ENCODE measurements at regions not wholly inside any gene's neighbourhood (a gene's known extent, or its start where the extent isn't known, plus 50 kb on each side); places are given as distances from the start of the nearest gene placed in this dataset.

DNA sequence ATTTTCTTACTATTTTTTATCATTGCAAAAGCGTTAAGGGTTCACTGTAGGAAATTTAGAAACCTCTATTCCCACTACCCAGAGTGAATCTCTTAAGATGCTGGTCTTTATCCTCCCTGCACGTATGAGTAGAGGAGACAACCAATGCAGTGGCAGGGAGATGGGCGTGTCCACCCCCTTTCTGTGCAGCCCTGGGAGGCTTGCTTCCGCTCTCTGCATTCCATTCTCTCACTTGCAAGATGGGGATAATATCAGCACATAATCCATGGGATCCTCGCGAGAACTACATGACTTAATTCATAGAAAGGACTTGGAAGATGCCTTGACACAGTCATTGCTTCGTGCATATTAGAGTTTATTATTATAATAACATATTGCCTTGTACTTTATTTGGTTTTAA is 196.2 kb downstream of the KLF6 start:
- H3K4me3 ChIP-seq (ENCODE audit: low read depth, low read length) = no peak overlapping the region
- TF ChIP-seq, protein P1, sequence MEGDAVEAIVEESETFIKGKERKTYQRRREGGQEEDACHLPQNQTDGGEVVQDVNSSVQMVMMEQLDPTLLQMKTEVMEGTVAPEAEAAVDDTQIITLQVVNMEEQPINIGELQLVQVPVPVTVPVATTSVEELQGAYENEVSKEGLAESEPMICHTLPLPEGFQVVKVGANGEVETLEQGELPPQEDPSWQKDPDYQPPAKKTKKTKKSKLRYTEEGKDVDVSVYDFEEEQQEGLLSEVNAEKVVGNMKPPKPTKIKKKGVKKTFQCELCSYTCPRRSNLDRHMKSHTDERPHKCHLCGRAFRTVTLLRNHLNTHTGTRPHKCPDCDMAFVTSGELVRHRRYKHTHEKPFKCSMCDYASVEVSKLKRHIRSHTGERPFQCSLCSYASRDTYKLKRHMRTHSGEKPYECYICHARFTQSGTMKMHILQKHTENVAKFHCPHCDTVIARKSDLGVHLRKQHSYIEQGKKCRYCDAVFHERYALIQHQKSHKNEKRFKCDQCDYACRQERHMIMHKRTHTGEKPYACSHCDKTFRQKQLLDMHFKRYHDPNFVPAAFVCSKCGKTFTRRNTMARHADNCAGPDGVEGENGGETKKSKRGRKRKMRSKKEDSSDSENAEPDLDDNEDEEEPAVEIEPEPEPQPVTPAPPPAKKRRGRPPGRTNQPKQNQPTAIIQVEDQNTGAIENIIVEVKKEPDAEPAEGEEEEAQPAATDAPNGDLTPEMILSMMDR (IDR thresholded peaks at IDR 0.05; ENCODE audit: low read depth, low read length) = no peak

DNA sequence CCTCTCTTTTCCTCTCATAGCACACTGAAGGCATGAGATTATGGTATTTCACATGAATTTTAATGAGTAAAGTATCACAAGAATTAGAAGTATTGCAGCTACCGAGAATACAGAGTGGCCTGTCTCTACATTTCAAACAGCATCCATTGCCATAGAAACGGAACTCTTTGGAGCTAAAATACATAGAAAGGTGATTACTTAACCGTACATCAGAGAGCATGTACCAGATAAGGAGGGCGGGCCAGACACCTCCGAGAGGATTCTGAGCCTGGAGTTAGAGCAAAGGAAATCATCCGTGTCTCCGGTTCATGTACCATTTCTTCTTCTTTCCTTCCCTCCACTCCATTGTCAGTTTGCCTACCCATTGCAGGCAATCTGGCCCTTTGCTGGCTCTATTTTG is 196.7 kb downstream of the KLF6 start:
- no peak overlapping the region for H3K4me3 ChIP-seq (ENCODE audit: low read depth, low read length)
- TF ChIP-seq, protein P1 (IDR thresholded peaks at IDR 0.05; ENCODE audit: low read depth, low read length) = no peak

DNA sequence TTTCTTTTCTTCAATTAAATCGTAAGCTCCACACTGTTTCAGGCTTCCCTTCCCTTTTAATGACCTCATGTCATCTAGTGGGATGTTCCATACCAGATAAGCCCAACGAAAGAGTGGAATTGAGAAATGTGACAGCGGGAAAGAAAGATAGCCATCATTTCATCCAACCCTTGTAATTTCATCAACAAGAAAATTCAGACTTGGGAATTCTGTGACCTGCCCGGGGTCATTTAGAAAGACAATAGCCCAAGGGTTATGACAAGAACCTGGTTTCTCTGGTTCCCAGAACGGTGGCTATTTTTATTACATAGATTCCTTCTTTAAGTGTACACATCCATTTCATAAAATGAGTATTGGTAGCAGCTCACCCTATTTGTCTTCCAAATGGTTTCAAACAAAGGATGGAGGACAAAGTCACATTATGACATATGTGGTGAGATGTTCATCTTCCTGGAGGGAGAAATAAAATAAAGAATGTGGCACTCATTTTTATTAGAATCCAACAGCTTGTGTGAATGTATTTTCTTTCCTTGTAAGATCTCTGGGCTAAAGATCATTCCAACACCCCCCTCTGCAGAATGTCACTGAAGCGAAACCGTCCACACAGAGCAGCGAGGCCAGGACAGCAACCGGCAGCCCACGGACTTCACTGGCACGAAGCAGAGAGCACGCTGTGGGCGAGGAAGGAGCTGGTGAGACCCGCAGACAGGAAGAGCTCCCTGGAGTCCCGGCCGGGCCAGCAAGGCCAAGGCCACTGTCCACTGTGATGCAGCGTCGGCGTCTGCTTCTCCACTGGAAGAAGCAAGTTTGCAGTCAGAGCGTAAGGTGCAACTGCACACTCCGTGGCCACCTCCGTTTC is 199.9 kb downstream of the KLF6 start:
- TF ChIP-seq, protein P1 (IDR thresholded peaks at IDR 0.05; ENCODE audit: low read depth, low read length) = no peak
- H3K4me3 ChIP-seq (ENCODE audit: low read depth, low read length) = no peak overlapping the region

DNA sequence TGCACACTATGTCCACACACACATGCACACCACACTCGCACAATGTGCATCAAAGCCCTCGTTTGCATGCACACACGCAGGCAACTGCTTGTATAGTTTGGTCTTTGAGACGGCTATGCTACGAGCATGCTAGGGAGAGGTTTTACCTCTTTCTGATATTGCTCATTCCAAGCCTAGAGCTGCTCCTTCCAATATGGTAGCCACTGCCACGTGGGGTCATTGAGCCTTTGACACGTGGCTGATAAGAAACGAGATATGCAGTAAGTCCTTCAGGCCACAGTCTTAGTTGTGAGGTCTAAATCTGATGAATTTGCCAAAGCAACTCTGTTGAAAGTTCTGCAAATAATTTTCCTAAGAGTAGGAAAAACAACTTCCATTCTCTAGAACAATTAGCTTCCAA is 204.4 kb downstream of the KLF6 start:
- TF ChIP-seq, protein P1 (IDR thresholded peaks at IDR 0.05; ENCODE audit: low read depth, low read length) = no peak
- H3K4me3 ChIP-seq (ENCODE audit: low read depth, low read length) = no peak overlapping the region

DNA sequence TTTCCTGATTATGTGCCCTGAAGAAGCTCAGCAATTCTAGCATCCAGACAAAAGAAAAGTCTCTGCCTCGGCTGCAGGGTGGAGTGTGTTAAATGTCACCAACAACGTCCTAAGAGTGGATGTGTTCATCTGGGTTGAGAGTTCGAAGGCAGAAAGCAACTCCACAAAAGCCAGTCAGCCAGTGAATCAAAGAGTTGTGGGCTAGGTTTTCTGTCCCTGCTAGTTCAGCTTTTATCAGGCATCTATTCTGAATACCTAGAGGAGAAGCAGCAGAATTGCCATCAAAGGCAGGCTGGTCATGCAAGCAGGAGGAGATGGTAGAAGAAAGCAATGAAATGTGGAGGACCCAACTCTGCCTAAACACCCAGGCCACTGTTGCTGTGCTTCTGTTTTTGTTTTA is 205.2 kb downstream of the KLF6 start:
- TF ChIP-seq, protein P1 (IDR thresholded peaks at IDR 0.05; ENCODE audit: low read depth, low read length) = no peak
- H3K4me3 ChIP-seq (ENCODE audit: low read depth, low read length) = no peak overlapping the region

DNA sequence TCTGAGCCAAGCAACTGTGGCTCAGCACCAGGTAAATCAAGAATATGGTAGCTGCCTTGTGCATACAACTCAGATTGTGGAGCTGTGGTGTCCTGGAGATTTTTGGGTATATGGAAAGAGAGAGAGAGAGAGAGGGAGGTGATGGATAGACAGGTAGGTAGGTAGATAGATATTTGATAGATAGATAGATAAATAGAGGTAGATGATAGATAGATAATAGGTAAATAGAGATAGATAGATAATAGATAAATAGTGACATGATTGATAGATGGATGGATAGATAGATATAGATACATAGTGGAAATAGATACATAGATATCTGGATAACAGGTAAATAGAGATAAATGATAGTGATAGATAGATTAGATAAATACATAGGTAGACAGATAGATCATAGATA is 206.3 kb downstream of the KLF6 start:
- TF ChIP-seq, protein P1 (IDR thresholded peaks at IDR 0.05; ENCODE audit: low read depth, low read length) = no peak
- no peak overlapping the region for H3K4me3 ChIP-seq (ENCODE audit: low read depth, low read length)

DNA sequence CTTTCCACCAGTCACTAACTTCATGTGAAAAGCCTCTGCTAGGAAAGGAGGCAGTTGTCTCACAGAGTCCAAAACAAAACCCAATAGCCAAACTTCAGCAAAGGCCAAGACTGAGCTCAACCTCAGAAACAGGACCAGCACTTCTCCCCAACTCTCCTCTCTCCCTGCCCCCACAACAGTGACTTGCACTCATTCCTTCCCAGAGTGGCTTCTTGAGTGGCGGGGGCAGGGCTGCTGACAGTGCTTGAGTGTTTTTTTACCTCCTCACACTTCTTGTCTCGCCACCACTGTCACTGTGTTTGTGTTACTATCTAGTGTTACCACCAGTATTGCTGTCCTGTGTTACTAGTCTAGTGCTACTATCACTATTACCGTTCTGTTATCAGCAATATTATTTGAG is 206.8 kb downstream of the KLF6 start:
- TF ChIP-seq, protein P1 (IDR thresholded peaks at IDR 0.05; ENCODE audit: low read depth, low read length) = no peak
- H3K4me3 ChIP-seq (ENCODE audit: low read depth, low read length) = no peak overlapping the region

Measured in WI38 (cell line).